ENCODE measurements at regions not wholly inside any gene's neighbourhood (a gene's known extent, or its start where the extent isn't known, plus 50 kb on each side); places are given as distances from the start of the nearest gene placed in this dataset.

DNA sequence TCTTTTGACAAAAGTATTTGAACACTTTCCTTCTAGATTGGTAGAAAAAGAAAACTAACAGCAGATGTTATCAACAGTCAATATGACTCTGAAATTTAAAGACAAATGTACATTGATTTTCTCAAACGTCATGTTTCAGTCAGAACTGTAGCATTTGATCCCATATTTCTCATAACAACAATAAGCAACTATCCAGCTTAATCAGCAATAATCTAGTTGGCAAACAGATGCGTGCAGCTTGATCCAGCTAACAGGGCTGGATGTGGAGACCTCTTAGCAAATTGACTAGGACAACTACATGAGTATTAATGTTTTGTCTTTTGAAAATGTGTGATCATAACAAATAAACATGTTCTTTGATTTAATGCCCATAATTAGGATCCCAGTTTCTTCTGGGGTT is 94.0 kb upstream of the STT3B start:
- TF ChIP-seq CTCF (IDR thresholded peaks at IDR 0.05) = no peak
- no peak overlapping the region for H3K4me3 Mint-ChIP-seq
- no peaks in the 10 kb centered on the region; the same call in 1 of the 2 replicates for H3K27me3 Mint-ChIP-seq (ENCODE audit: insufficient read depth)
- peaks cover 14% of the 10 kb centered on the region for H3K36me3 Mint-ChIP-seq (ENCODE audit: low read depth)
- DNase-seq = no peak
- H3K4me1 Mint-ChIP-seq (ENCODE audit: low read depth) = peaks cover 11% of the 10 kb centered on the region
- H3K27ac Mint-ChIP-seq = no peak overlapping the region
- H3K9me3 Mint-ChIP-seq = peaks cover 8% of the 10 kb centered on the region

DNA sequence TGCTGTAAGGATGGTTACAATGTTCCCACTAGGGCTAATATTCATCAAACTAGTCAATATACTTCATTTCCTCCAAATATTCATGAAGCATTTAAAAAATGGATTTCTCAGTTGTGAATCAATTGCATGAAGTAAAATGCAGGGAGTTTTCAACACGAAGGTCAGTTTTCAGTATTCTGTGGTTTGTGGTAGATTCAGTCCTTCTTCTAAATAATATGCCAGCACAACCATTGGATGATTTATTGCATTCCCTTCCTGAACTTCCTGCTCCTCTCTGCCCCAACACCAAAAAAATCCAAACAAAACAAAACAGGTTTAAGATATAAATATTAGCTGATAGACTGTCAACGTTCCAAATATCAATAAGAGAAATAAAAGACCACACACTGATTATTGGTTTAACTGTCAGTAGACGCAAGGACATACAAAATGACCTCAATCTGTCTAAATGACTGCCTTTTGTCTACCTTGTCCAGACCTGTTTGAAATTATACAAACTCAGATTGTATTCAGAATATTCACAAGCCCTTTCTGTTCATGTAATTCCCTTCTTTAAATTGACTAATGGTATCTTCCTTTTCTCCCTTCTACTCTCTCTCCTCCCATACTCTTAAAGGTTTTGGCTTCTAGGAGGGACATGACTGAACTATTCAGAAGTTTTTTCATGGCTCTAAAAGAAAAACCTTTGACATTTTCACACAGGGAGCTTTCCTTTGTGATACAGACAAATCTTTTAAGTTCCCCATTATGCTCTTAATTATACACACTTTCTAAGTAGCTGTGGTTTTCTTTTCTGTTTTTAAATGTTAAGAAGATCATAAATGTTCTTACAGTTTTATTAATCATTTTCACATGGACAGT is 92.6 kb upstream of the STT3B start:
- Mint-ChIP-seq H3K27ac (no peak overlapping the region), H3K36me3 (ENCODE audit: low read depth) (peaks cover 14% of the 10 kb centered on the region), H3K4me1 (ENCODE audit: low read depth) (peaks cover 11% of the 10 kb centered on the region), H3K9me3 (peaks cover 8% of the 10 kb centered on the region), H3K27me3 (ENCODE audit: insufficient read depth) (no peaks in the 10 kb centered on the region; the same call in 1 of the 2 replicates), H3K4me3 (no peak overlapping the region)
- DNase-seq = no peak
- TF ChIP-seq CTCF (IDR thresholded peaks at IDR 0.05) = no peak

DNA sequence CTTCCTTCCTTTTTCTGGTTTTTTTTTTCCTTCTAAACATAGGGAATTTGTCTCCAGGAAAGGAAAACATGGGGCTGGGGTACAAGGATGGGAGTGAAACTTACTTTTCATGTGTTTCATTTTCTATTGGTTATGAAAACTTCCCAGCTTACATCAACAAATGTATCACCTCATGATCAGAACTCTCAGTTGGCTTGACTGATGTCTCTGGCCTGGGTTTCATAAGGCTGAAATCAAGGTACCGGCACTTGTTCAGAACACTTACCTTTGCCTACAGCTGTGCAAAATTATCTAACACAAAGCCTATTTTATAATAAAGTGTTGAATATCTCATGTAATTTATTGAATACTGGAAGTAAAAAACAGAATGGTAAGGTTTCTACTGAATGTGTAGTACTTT is 91.8 kb upstream of the STT3B start:
- TF ChIP-seq CTCF (IDR thresholded peaks at IDR 0.05) = no peak
- Mint-ChIP-seq H3K27me3 (ENCODE audit: insufficient read depth) (no peaks in the 10 kb centered on the region; the same call in 1 of the 2 replicates), H3K36me3 (ENCODE audit: low read depth) (peaks cover 14% of the 10 kb centered on the region), H3K4me3 (no peak overlapping the region), H3K4me1 (ENCODE audit: low read depth) (peaks cover 11% of the 10 kb centered on the region), H3K9me3 (peaks cover 8% of the 10 kb centered on the region), H3K27ac (no peak overlapping the region)
- DNase-seq = no peak

- no peaks in the 10 kb centered on the region for H3K9me3 Mint-ChIP-seq
- H3K36me3 Mint-ChIP-seq (ENCODE audit: low read depth) = no peaks in the 10 kb centered on the region
- H3K4me3 Mint-ChIP-seq = no peak overlapping the region
- TF ChIP-seq CTCF (IDR thresholded peaks at IDR 0.05) = no peak
- no peak for DNase-seq
- no peaks in the 10 kb centered on the region; the same call in 1 of the 2 replicates for H3K27me3 Mint-ChIP-seq (ENCODE audit: insufficient read depth)
- H3K4me1 Mint-ChIP-seq (ENCODE audit: low read depth) = peaks cover 11% of the 10 kb centered on the region
- H3K27ac Mint-ChIP-seq = no peak overlapping the region
Measured at GRCh38 chr3:31442755-31443154, 90.0 kb upstream of the STT3B start.

- no peak overlapping the region for H3K27ac Mint-ChIP-seq
- no peaks in the 10 kb centered on the region for H3K36me3 Mint-ChIP-seq (ENCODE audit: low read depth)
- peaks cover 19% of the 10 kb centered on the region for H3K4me1 Mint-ChIP-seq (ENCODE audit: low read depth)
- no peaks in the 10 kb centered on the region; the same call in 1 of the 2 replicates for H3K27me3 Mint-ChIP-seq (ENCODE audit: insufficient read depth)
- no peak for TF ChIP-seq CTCF (IDR thresholded peaks at IDR 0.05)
- no peaks in the 10 kb centered on the region for H3K9me3 Mint-ChIP-seq
- H3K4me3 Mint-ChIP-seq = no peak overlapping the region
- DNase-seq = no peak
Measured at GRCh38 chr3:31444220-31445142, 88.2 kb upstream of the STT3B start.
